ENCODE measurements at regions not wholly inside any gene's neighbourhood (a gene's known extent, or its start where the extent isn't known, plus 50 kb on each side); places are given as distances from the start of the nearest gene placed in this dataset.

DNA sequence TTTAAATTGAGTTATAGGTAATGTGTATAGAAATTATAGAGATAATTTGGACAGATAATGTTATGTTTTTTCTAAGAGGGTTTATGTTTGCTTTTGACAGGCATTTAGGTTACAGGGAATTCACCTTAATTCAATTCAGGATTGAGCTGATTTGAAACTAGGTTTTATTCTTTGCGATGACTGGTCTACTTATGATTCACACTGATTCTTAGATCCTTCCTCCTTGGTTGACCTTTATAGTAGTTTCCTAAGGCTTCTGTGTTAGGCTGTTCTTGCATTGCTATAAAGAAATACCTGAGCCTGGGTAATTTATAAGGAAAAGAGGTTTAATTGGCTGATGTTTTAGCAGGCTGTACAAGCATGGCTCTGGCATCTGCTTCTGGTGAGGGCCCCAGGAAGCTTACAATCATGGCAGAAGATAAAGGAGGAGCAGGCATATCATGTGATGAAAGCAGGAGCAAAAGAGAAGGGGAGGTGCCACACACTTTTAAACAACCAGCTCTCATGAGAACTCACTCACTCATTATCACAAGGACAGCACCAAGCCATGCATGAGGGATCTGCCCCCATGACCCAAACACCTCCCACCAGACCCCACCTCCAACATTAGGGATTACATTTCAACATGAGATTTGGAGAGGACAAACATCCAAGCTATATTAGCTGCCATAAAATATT lies 155.0 kb upstream of the SFRP2 start:
- H3K27me3 ChIP-seq (ENCODE audit: control insufficient read depth, insufficient read depth, low read length): no peaks in the 10 kb centered on the region
- H3K4me1 ChIP-seq (ENCODE audit: control insufficient read depth, insufficient read depth, low read length): no peaks in the 10 kb centered on the region
- no peak overlapping the region for H3K4me2 ChIP-seq (ENCODE audit: low read length)
- no peaks in the 10 kb centered on the region for H3K36me3 ChIP-seq (ENCODE audit: insufficient read depth, low read length)
- no peak overlapping the region for H3K9ac ChIP-seq (ENCODE audit: low read depth, low read length)
- H3K4me3 ChIP-seq (ENCODE audit: low read length): no peak overlapping the region
- H3K9me3 ChIP-seq (replicated peaks; ENCODE audit: low read length): no peaks in the 10 kb centered on the region

DNA sequence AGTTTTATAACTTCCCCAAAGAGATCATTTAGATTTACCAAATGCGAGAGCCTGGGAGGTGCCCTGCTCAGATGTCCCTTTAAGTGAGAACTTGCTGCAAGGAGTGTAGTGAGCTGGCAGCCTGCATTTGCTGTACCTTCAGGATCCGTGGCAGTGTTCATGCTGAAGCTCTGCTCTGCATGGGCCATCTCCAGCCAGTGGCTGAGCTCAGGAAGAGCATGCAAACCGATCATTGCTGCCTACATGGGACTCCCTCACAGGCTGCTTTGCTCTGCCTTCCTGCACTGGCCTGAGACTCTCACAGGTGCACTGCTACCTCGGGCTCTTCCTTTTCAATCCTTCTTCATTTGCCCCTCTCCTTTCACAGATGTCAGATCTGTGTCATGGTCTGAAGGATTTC lies 152.0 kb upstream of the SFRP2 start:
- H3K9me3 ChIP-seq (replicated peaks; ENCODE audit: low read length): no peaks in the 10 kb centered on the region
- no peak overlapping the region for H3K4me2 ChIP-seq (ENCODE audit: low read length)
- no peak overlapping the region for H3K4me3 ChIP-seq (ENCODE audit: low read length)
- H3K9ac ChIP-seq (ENCODE audit: low read depth, low read length): no peak overlapping the region
- H3K4me1 ChIP-seq (ENCODE audit: control insufficient read depth, insufficient read depth, low read length): no peaks in the 10 kb centered on the region
- H3K27me3 ChIP-seq (ENCODE audit: control insufficient read depth, insufficient read depth, low read length): no peaks in the 10 kb centered on the region
- H3K36me3 ChIP-seq (ENCODE audit: insufficient read depth, low read length): no peaks in the 10 kb centered on the region

DNA sequence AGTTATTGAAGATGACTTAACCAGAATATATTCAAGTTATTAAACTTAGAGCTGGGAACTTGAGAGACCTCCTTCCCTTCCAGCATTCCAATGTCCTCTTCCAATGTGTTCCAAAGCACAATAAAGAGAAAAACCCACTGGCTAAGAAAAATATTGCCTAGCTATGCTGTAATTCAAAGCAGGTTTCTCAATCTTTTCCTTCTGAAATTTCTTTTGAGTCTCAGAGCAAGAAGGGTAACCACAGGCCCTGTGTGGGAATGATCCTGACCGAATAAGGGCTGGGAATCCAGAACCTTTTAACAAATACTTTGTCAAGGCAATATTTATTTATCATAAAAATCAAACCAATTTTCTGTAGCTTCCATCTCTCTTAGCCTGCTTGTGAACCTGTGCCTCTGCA lies 150.7 kb upstream of the SFRP2 start:
- no peak overlapping the region for H3K9ac ChIP-seq (ENCODE audit: low read depth, low read length)

DNA sequence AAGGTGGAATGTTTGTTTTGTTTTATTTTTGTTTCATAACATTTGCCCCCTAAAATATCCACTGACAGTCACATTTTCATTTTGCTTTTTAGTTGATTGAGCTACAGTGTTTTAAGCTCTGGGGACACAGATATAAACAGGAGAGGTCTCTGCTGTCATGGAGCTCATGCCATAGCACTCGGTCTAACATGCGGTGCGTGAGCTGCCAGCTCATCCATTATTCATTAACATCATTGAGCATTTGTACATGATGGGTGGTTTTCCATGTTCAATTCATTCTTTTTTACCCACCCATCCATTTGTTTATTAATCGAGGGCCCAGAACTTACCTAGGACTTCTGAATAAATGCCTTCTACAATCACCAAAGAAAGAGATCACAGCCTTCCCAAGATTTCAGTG lies 150.1 kb upstream of the SFRP2 start:
- H3K4me2 ChIP-seq (ENCODE audit: low read length): no peak overlapping the region
- H3K9me3 ChIP-seq (replicated peaks; ENCODE audit: low read length): no peaks in the 10 kb centered on the region
- no peaks in the 10 kb centered on the region for H3K4me1 ChIP-seq (ENCODE audit: control insufficient read depth, insufficient read depth, low read length)
- H3K4me3 ChIP-seq (ENCODE audit: low read length): no peak overlapping the region
- H3K27me3 ChIP-seq (ENCODE audit: control insufficient read depth, insufficient read depth, low read length): no peaks in the 10 kb centered on the region
- H3K9ac ChIP-seq (ENCODE audit: low read depth, low read length): no peak overlapping the region
- no peaks in the 10 kb centered on the region for H3K36me3 ChIP-seq (ENCODE audit: insufficient read depth, low read length)

More for the DNA sequence above, 150.7 kb upstream of the SFRP2 start:
- Histone ChIP-seq H3K27me3 (ENCODE audit: control insufficient read depth, insufficient read depth, low read length) (no peaks in the 10 kb centered on the region), H3K4me1 (ENCODE audit: control insufficient read depth, insufficient read depth, low read length) (no peaks in the 10 kb centered on the region), H3K36me3 (ENCODE audit: insufficient read depth, low read length) (no peaks in the 10 kb centered on the region), H3K4me3 (ENCODE audit: low read length) (no peak overlapping the region), H3K9me3 (replicated peaks; ENCODE audit: low read length) (no peaks in the 10 kb centered on the region), H3K4me2 (ENCODE audit: low read length) (no peak overlapping the region)

DNA sequence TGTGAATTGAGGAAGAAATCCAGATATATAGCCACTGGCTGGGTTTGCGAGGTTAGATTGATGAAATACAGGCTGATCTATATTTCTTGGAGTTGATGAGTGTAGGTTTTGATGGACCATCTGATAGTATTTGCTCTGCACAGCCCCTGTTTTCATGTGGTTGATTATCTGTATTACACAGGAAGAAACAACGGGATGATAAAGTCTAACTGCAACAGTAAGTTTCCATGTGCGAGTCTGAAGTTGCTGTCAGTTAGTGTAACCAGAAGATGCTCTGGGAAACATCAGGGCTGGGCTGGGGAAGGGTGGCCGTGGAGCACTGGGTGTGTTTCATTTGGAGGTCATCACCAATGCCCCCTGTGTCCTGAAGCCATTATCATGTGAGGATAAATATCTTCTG lies 148.4 kb upstream of the SFRP2 start:
- Histone ChIP-seq H3K4me1 (ENCODE audit: control insufficient read depth, insufficient read depth, low read length) (no peaks in the 10 kb centered on the region), H3K27me3 (ENCODE audit: control insufficient read depth, insufficient read depth, low read length) (no peaks in the 10 kb centered on the region), H3K9ac (ENCODE audit: low read depth, low read length) (no peak overlapping the region), H3K36me3 (ENCODE audit: insufficient read depth, low read length) (no peaks in the 10 kb centered on the region), H3K9me3 (replicated peaks; ENCODE audit: low read length) (no peaks in the 10 kb centered on the region), H3K4me2 (ENCODE audit: low read length) (no peak overlapping the region), H3K4me3 (ENCODE audit: low read length) (no peak overlapping the region)

DNA sequence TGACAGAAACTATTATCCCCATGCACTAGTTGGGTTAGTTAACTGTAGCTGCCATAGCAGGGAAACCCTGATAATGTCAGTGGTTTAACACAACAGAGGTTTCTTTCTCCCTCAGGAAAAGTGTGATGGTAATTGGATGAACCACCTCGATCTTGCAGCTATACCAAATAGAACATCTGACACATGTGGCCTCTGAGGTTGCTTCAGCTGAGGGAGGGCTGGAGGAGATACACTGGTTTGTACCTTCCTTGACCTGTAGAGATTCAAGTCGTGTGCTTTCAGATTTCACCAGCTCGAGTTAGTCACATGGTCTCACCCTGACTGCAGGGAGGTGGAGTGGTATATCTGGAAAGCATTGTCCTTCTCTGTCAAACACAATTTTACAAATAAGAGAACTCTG lies 147.2 kb upstream of the SFRP2 start:
- no peak overlapping the region for H3K4me2 ChIP-seq (ENCODE audit: low read length)
- no peak overlapping the region for H3K4me3 ChIP-seq (ENCODE audit: low read length)
- no peaks in the 10 kb centered on the region for H3K9me3 ChIP-seq (replicated peaks; ENCODE audit: low read length)
- no peaks in the 10 kb centered on the region for H3K36me3 ChIP-seq (ENCODE audit: insufficient read depth, low read length)
- no peaks in the 10 kb centered on the region for H3K27me3 ChIP-seq (ENCODE audit: control insufficient read depth, insufficient read depth, low read length)
- no peaks in the 10 kb centered on the region for H3K4me1 ChIP-seq (ENCODE audit: control insufficient read depth, insufficient read depth, low read length)
- no peak overlapping the region for H3K9ac ChIP-seq (ENCODE audit: low read depth, low read length)

DNA sequence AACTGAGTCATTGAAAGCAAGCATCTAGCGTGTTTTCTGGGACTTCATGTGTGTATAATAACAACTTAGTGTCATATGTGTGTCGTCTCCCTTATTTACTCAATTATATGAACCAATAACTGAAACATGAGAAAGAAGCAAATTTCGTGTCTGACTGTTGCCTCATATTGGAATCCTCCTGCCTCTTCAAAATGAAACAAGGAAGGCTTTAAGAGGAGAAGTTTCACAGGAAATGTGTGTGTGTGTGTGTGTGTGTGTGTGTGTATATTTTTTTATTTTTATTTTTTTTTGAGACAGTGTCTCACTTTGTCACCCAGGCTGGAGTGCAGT lies 145.8 kb upstream of the SFRP2 start:
- Histone ChIP-seq H3K9me3 (replicated peaks; ENCODE audit: low read length) (no peaks in the 10 kb centered on the region), H3K36me3 (ENCODE audit: insufficient read depth, low read length) (no peaks in the 10 kb centered on the region), H3K4me2 (ENCODE audit: low read length) (no peak overlapping the region), H3K27me3 (ENCODE audit: control insufficient read depth, insufficient read depth, low read length) (no peaks in the 10 kb centered on the region), H3K4me3 (ENCODE audit: low read length) (no peak overlapping the region), H3K4me1 (ENCODE audit: control insufficient read depth, insufficient read depth, low read length) (no peaks in the 10 kb centered on the region), H3K9ac (ENCODE audit: low read depth, low read length) (no peak overlapping the region)

DNA sequence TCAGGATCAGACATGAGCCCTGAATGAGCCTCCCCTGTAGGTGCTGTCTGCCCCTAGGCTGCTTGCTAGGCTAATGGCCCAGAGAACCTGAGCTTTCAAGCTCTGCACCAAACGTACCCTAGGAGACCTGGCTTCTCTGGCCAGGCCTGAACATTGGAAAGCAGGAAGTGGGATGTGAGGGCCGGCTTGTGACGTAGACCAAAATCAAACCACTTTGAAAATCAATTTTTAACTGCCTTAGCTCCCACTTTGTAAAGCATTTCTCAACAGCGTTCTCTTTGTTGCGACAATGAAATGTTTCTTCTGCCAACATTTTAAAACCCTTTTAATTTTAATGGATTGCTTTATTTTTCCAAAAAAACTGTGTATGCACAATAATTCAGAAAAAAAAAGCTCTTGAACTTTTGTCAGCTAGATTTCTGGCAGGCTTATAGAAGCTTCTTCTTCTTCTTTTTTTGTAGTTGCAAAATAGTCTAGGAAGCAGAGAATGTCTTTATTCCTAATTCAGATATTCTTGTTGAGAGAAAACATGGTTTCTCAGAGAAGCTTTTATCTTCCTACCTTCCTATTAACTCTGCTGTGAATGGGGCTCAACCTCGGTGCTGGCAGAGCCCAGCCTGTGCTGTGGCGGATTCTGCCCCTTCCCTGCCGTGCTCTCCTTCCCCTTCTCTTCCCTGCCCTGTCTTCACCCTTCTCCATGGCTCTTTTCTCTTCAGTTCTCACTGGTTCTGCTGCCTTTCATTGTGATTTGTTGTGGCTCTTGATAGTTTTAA lies 145.2 kb upstream of the SFRP2 start:
- H3K4me3 ChIP-seq (ENCODE audit: low read length): no peak overlapping the region
- H3K36me3 ChIP-seq (ENCODE audit: insufficient read depth, low read length): no peaks in the 10 kb centered on the region
- no peaks in the 10 kb centered on the region for H3K27me3 ChIP-seq (ENCODE audit: control insufficient read depth, insufficient read depth, low read length)
- no peaks in the 10 kb centered on the region for H3K9me3 ChIP-seq (replicated peaks; ENCODE audit: low read length)
- no peak overlapping the region for H3K9ac ChIP-seq (ENCODE audit: low read depth, low read length)
- H3K4me1 ChIP-seq (ENCODE audit: control insufficient read depth, insufficient read depth, low read length): no peaks in the 10 kb centered on the region
- no peak overlapping the region for H3K4me2 ChIP-seq (ENCODE audit: low read length)

DNA sequence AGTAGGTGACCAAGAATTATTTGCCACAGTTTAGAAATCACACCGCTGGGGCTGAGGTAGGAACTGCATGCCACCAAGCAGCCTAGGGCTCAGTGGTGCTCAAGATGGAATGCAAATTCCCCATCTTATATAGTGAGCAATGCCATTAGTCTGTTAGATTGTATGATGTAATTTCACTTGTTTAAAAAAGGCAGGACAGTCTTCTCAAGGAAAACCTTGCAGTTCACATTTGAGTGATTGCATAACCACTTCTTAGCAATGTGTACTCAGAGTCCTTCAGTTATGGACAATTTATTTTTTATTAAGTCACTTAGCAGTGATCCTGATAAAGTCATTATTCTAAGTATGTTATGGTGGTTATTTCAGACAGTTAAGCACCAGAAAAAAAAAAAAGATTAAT lies 142.9 kb upstream of the SFRP2 start:
- H3K36me3 ChIP-seq (ENCODE audit: insufficient read depth, low read length): no peaks in the 10 kb centered on the region
- H3K9ac ChIP-seq (ENCODE audit: low read depth, low read length): no peak overlapping the region
- no peaks in the 10 kb centered on the region for H3K9me3 ChIP-seq (replicated peaks; ENCODE audit: low read length)
- no peaks in the 10 kb centered on the region for H3K4me1 ChIP-seq (ENCODE audit: control insufficient read depth, insufficient read depth, low read length)
- no peak overlapping the region for H3K4me3 ChIP-seq (ENCODE audit: low read length)
- no peak overlapping the region for H3K4me2 ChIP-seq (ENCODE audit: low read length)
- H3K27me3 ChIP-seq (ENCODE audit: control insufficient read depth, insufficient read depth, low read length): no peaks in the 10 kb centered on the region

DNA sequence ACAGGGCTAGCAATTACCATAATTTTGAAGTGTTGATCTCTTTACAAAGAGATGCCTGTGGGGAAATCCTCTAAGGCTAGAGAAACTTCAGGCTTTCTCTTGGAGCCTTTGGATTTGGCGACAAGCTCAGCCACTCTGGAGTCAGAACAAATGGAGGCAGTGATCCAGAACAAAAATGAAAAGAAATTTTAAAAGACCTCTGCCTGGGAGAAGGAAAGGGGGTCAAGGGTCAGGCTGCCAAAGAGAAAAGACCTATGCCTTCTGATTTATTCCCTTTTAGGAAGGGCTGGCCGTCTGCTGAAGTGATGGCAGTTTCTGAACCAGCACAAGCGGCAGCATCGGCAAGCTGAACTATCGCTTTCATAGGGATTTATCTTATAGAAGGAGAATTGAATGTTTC lies 140.8 kb upstream of the SFRP2 start:
- H3K36me3 ChIP-seq (ENCODE audit: insufficient read depth, low read length): no peaks in the 10 kb centered on the region
- no peaks in the 10 kb centered on the region for H3K27me3 ChIP-seq (ENCODE audit: control insufficient read depth, insufficient read depth, low read length)
- H3K4me2 ChIP-seq (ENCODE audit: low read length): no peak overlapping the region
- no peaks in the 10 kb centered on the region for H3K4me1 ChIP-seq (ENCODE audit: control insufficient read depth, insufficient read depth, low read length)
- H3K4me3 ChIP-seq (ENCODE audit: low read length): no peak overlapping the region
- no peak overlapping the region for H3K9ac ChIP-seq (ENCODE audit: low read depth, low read length)
- no peaks in the 10 kb centered on the region for H3K9me3 ChIP-seq (replicated peaks; ENCODE audit: low read length)

DNA sequence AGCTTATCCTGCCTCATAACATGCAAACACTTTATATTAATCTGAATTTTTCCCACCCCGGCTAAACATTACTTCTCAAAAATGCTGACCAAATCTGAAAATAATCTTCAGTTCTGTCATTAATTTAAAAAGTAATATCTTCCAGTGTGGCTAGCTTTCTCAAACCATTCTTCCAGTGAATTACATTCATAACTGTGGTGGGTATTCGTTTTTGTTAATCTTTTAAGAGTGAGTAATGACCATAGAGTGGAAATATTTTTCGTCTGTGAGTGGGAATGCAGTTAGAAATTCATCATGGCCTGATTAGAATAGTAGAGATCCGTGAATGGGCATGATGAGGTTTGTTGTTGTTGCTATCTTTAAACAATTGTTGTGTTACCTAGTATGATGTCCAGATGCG lies 138.6 kb upstream of the SFRP2 start:
- no peaks in the 10 kb centered on the region for H3K4me1 ChIP-seq (ENCODE audit: control insufficient read depth, insufficient read depth, low read length)
- H3K9me3 ChIP-seq (replicated peaks; ENCODE audit: low read length): no peaks in the 10 kb centered on the region
- no peaks in the 10 kb centered on the region for H3K36me3 ChIP-seq (ENCODE audit: insufficient read depth, low read length)
- H3K27me3 ChIP-seq (ENCODE audit: control insufficient read depth, insufficient read depth, low read length): no peaks in the 10 kb centered on the region
- H3K4me2 ChIP-seq (ENCODE audit: low read length): no peak overlapping the region
- no peak overlapping the region for H3K4me3 ChIP-seq (ENCODE audit: low read length)
- H3K9ac ChIP-seq (ENCODE audit: low read depth, low read length): no peak overlapping the region

DNA sequence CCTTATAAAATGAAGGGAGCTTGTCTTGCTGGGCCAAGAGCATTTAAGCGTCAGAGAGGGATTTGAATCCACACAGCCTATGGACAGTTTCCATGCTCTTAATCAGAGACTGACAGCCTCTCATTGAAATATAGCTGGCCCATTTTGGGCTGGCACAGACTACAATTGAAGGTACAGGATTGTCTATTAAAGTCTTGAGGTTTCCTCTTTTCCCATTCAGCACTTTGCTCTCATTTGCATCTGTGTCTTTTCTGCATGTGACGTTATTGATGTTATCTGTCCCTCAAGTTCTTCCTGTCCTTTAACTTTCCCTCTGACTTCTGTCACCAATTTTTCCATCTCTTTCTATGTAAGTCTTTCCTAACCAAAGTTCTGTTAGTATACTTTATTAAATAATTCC lies 133.3 kb upstream of the SFRP2 start:
- no peaks in the 10 kb centered on the region for H3K27me3 ChIP-seq (ENCODE audit: control insufficient read depth, insufficient read depth, low read length)
- no peaks in the 10 kb centered on the region for H3K9me3 ChIP-seq (replicated peaks; ENCODE audit: low read length)
- H3K4me2 ChIP-seq (ENCODE audit: low read length): no peak overlapping the region
- H3K9ac ChIP-seq (ENCODE audit: low read depth, low read length): no peak overlapping the region
- H3K4me3 ChIP-seq (ENCODE audit: low read length): no peak overlapping the region
- no peaks in the 10 kb centered on the region for H3K36me3 ChIP-seq (ENCODE audit: insufficient read depth, low read length)
- H3K4me1 ChIP-seq (ENCODE audit: control insufficient read depth, insufficient read depth, low read length): no peaks in the 10 kb centered on the region
